CD4-positive, alpha-beta T cell treated with Interleukin-21 for 1 hour (primary cell): ENCODE measurements at regions not wholly inside any gene's neighbourhood (a gene's known extent, or its start where the extent isn't known, plus 50 kb on each side); places are given as distances from the start of the nearest gene placed in this dataset.

Experiments used
- DNase-seq: peaks from one replicate; pipeline ENCODE4 v3.0.0-alpha.2; 2020

GRCh38 chr5:68380078-68380477 lies 164.5 kb downstream of the PIK3R1 start:
- no peak for DNase-seq

- peak; percentile 7 for DNase-seq
Observed at GRCh38 chr5:68381060-68381459, 165.5 kb downstream of the PIK3R1 start.

GRCh38 chr5:68381909-68382308 lies 166.4 kb downstream of the PIK3R1 start:
- DNase-seq = no peak

- DNase-seq = no peak
Observed at GRCh38 chr5:68382640-68383039, 167.1 kb downstream of the PIK3R1 start.

- no peak for DNase-seq
Observed at GRCh38 chr5:68383888-68384310, 168.3 kb downstream of the PIK3R1 start.

GRCh38 chr5:68384936-68385594 lies 169.5 kb downstream of the PIK3R1 start:
- no peak for DNase-seq

GRCh38 chr5:68385936-68386335 lies 170.4 kb downstream of the PIK3R1 start:
- no peak for DNase-seq

GRCh38 chr5:68387074-68387796 lies 171.7 kb downstream of the PIK3R1 start:
- DNase-seq = no peak

GRCh38 chr5:68389618-68390017 lies 174.1 kb downstream of the PIK3R1 start:
- no peak for DNase-seq

- no peak for DNase-seq
Observed at GRCh38 chr5:68392617-68393016, 177.1 kb downstream of the PIK3R1 start.

GRCh38 chr5:68395302-68395701 lies 179.7 kb downstream of the PIK3R1 start:
- DNase-seq = no peak

GRCh38 chr5:68395926-68396511 lies 180.5 kb downstream of the PIK3R1 start:
- DNase-seq = no peak

- DNase-seq = no peak
Observed at GRCh38 chr5:68396722-68397121, 181.2 kb downstream of the PIK3R1 start.

GRCh38 chr5:68398146-68398812 lies 182.7 kb downstream of the PIK3R1 start:
- no peak for DNase-seq

GRCh38 chr5:68403301-68403700 lies 187.7 kb downstream of the PIK3R1 start:
- DNase-seq = no peak

- DNase-seq = no peak
Observed at GRCh38 chr5:68404246-68404645, 188.7 kb downstream of the PIK3R1 start.

- no peak for DNase-seq
Observed at GRCh38 chr5:68405026-68405684, 189.6 kb downstream of the PIK3R1 start.

GRCh38 chr5:68405784-68406743 lies 190.5 kb downstream of the PIK3R1 start:
- no peak for DNase-seq

- DNase-seq = peak; percentile 19
Observed at GRCh38 chr5:68406767-68407241, 191.2 kb downstream of the PIK3R1 start.

GRCh38 chr5:68407311-68408239 lies 192.0 kb downstream of the PIK3R1 start:
- no peak for DNase-seq
